ENCODE measurements at regions not wholly inside any gene's neighbourhood (a gene's known extent, or its start where the extent isn't known, plus 50 kb on each side); places are given as distances from the start of the nearest gene placed in this dataset.

DNA sequence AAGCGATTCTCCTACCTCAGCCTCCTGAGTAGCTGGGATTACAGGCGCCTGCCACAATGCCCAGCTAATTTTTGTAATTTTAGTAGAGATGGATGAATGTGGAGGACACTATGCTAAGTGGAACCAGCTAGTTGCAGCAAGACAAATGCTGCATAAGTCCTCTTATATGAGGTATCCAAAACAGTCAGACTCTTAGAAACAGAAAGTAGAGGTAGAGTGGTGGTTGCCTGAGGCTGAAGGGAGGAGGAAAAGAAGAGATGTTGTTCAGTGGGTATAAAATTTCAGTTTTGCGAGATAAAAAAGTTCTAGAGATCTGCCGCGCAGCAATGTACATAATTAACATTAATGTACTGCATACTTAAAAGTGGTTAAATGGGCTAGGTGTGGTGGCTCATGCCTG is 145.3 kb upstream of the SPRED2 start:
- in situ Hi-C loops (cut with HindIII; ENCODE audit: low pct_unique_long_range_greater_than_20kb, low sequenced_read_pairs): no loop called here
- POLR2A ChIA-PET: no interaction called here
- ATAC-seq (no peak), DNase-seq (ENCODE audit: low read depth, low spot score) (no peak)
- H3K27ac ChIP-seq (ENCODE audit: low read length): peak overlapping the region; percentile 67
- H3K4me1 ChIP-seq (ENCODE audit: control insufficient read depth, insufficient read depth, low read length): peaks cover 14% of the 10 kb centered on the region
- BruUV-seq (replicated peaks): no TSS peak
- H3K9me3 ChIP-seq (ENCODE audit: control insufficient read depth, insufficient read depth, low read depth, low read length): no peaks in the 10 kb centered on the region
- CTCF ChIA-PET: no interaction called here
- H3K27me3 ChIP-seq (ENCODE audit: control insufficient read depth, insufficient read depth, low read length): no peaks in the 10 kb centered on the region
- TF ChIP-seq, protein P1, sequence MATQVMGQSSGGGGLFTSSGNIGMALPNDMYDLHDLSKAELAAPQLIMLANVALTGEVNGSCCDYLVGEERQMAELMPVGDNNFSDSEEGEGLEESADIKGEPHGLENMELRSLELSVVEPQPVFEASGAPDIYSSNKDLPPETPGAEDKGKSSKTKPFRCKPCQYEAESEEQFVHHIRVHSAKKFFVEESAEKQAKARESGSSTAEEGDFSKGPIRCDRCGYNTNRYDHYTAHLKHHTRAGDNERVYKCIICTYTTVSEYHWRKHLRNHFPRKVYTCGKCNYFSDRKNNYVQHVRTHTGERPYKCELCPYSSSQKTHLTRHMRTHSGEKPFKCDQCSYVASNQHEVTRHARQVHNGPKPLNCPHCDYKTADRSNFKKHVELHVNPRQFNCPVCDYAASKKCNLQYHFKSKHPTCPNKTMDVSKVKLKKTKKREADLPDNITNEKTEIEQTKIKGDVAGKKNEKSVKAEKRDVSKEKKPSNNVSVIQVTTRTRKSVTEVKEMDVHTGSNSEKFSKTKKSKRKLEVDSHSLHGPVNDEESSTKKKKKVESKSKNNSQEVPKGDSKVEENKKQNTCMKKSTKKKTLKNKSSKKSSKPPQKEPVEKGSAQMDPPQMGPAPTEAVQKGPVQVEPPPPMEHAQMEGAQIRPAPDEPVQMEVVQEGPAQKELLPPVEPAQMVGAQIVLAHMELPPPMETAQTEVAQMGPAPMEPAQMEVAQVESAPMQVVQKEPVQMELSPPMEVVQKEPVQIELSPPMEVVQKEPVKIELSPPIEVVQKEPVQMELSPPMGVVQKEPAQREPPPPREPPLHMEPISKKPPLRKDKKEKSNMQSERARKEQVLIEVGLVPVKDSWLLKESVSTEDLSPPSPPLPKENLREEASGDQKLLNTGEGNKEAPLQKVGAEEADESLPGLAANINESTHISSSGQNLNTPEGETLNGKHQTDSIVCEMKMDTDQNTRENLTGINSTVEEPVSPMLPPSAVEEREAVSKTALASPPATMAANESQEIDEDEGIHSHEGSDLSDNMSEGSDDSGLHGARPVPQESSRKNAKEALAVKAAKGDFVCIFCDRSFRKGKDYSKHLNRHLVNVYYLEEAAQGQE (IDR thresholded peaks at IDR 0.05; ENCODE audit: insufficient read depth in 1 of 2, low read depth in 2 of 2, low read length in 1 of 2): no peak
- TF ChIP-seq SIN3A (IDR thresholded peaks at IDR 0.05; ENCODE audit: borderline replicate concordance, insufficient read depth, low read depth, low read length): no peak
- no peak for TF ChIP-seq TCF7L2 (IDR thresholded peaks at IDR 0.05; ENCODE audit: low read depth, low read length)
- TF ChIP-seq POLR2AphosphoS5 (IDR thresholded peaks at IDR 0.05; ENCODE audit: low read depth, low read length): no peak
- no peak for TF ChIP-seq CTCF (IDR thresholded peaks at IDR 0.05)
- H3K36me3 ChIP-seq (ENCODE audit: control insufficient read depth, insufficient read depth, low read length): no peaks in the 10 kb centered on the region
- intact Hi-C loops (cut with micrococcal nuclease; ENCODE audit: unreplicated experiment): loop anchor here (10.0 kb wide), 1 partner anchor 533 kb away; no protein-coding TSS in a partner anchor
- H3K4me3 ChIP-seq (ENCODE audit: low read depth in 2 of 2, low read length in 2 of 2): no peak overlapping the region

GRCh38 chr2:65576861-65577601 is 144.6 kb upstream of the SPRED2 start:
- in situ Hi-C loops (cut with HindIII; ENCODE audit: low pct_unique_long_range_greater_than_20kb, low sequenced_read_pairs) (no loop called here), intact Hi-C loops (cut with micrococcal nuclease; ENCODE audit: unreplicated experiment) (loop anchor here (10.0 kb wide), 1 partner anchor 532 kb away; no protein-coding TSS in a partner anchor)
- BruUV-seq (replicated peaks): no TSS peak
- peaks cover 14% of the 10 kb centered on the region for H3K4me1 ChIP-seq (ENCODE audit: control insufficient read depth, insufficient read depth, low read length)
- H3K4me3 ChIP-seq (ENCODE audit: low read depth in 2 of 2, low read length in 2 of 2): peak overlapping the region in 1 of 2 experiments; percentile 1; a peak in 1 of 4 replicates
- peak overlapping the region; percentile 67 for H3K27ac ChIP-seq (ENCODE audit: low read length)
- POLR2A ChIA-PET: no interaction called here
- no peak for TF ChIP-seq POLR2AphosphoS5 (IDR thresholded peaks at IDR 0.05; ENCODE audit: low read depth, low read length)
- TF ChIP-seq, protein P1 (IDR thresholded peaks at IDR 0.05; ENCODE audit: insufficient read depth in 1 of 2, low read depth in 2 of 2, low read length in 1 of 2): no peak
- no peak for TF ChIP-seq TCF7L2 (IDR thresholded peaks at IDR 0.05; ENCODE audit: low read depth, low read length)
- TF ChIP-seq SIN3A (IDR thresholded peaks at IDR 0.05; ENCODE audit: borderline replicate concordance, insufficient read depth, low read depth, low read length): no peak
- no peaks in the 10 kb centered on the region for H3K36me3 ChIP-seq (ENCODE audit: control insufficient read depth, insufficient read depth, low read length)
- ATAC-seq: peak; percentile 90
- H3K9me3 ChIP-seq (ENCODE audit: control insufficient read depth, insufficient read depth, low read depth, low read length): no peaks in the 10 kb centered on the region
- CTCF ChIA-PET: no interaction called here
- H3K27me3 ChIP-seq (ENCODE audit: control insufficient read depth, insufficient read depth, low read length): no peaks in the 10 kb centered on the region
- DNase-seq (ENCODE audit: low read depth, low spot score): peak; percentile 84

Data from Panc1 (cell line).